Vagina (tissue), 2 donors: ENCODE measurements at regions not wholly inside any gene's neighbourhood (a gene's known extent, or its start where the extent isn't known, plus 50 kb on each side); places are given as distances from the start of the nearest gene placed in this dataset.

Experiments used
- DNase-seq, 2 donors: peaks; one replicate each; pipeline ENCODE4 v3.0.0-alpha.2; 2017; ENCODE audit errors: extremely low spot score in 2 of 2
- H3K27ac ChIP-seq: fragments of 200-600 bp; sonication (generic); one replicate; pipeline ENCODE4 v1.5.1; 2019
- H3K27me3 ChIP-seq: fragments of 200-600 bp; sonication (generic); one replicate; pipeline ENCODE4 v1.5.1; 2019
- H3K36me3 ChIP-seq, 2 donors: fragments of 200-600 bp; sonication (generic); one replicate each; pipeline ENCODE4 v1.5.1; 2017 to 2019
- H3K4me1 ChIP-seq: fragments of 200-600 bp; sonication (generic); one replicate; pipeline ENCODE4 v1.5.1; 2019
- H3K4me3 ChIP-seq, 2 donors: fragments of 200-600 bp; sonication (generic); 1 replicate in 1 of 2; 2 replicates in 1 of 2; pipeline ENCODE4 v1.5.1; 2016 to 2019
- H3K9me3 ChIP-seq: fragments of 200-600 bp; sonication (generic); one replicate; pipeline ENCODE4 v1.5.1; 2019
- CTCF ChIP-seq, 3 experiments: fragments of 450-650 bp in 2 of 3; fragments of 200-600 bp in 1 of 3; sonication (generic) in 1 of 3; IDR thresholded peaks; one replicate each; pipeline ENCODE4 v1.5.1; 2017 to 2019; ENCODE audit warnings: antibody characterized with exemption in 3 of 3, mild to moderate bottlenecking in 2 of 3, moderate library complexity in 2 of 3
- POLR2A ChIP-seq, 2 donors: fragments of 450-650 bp; IDR thresholded peaks; one replicate each; pipeline ENCODE4 v1.6.1; 2017; ENCODE audit warnings: antibody characterized with exemption in 2 of 2, mild to moderate bottlenecking in 2 of 2, moderate library complexity in 2 of 2
- POLR2AphosphoS5 ChIP-seq, 2 donors: sonication (generic); formaldehyde crosslinking; IDR thresholded peaks; one replicate each; pipeline ENCODE4 v1.9.0; 2017; ENCODE audit warnings: antibody characterized with exemption in 2 of 2, mild to moderate bottlenecking in 2 of 2, low read depth in 1 of 2; ENCODE audit not compliant: insufficient read depth in 1 of 2
- intact Hi-C: fragments of 100-400 bp; cut with DNase I; formaldehyde crosslinking; loops from one replicate; pipeline ENCODE4 v1.15.1; 2023

- no peak for TF ChIP-seq CTCF (IDR thresholded peaks at IDR 0.05)
- TF ChIP-seq POLR2AphosphoS5 (IDR thresholded peaks at IDR 0.05; ENCODE audit: insufficient read depth in 1 of 2, low read depth in 1 of 2) = no peak
- TF ChIP-seq POLR2A (IDR thresholded peaks at IDR 0.05) = no peak
- H3K4me1 ChIP-seq = no peaks in the 10 kb centered on the region
These were observed 75.7 kb upstream of the SMIM23 start for GRCh38 chr5:171709930-171710329.

GRCh38 chr5:171710451-171711024 is 75.1 kb upstream of the SMIM23 start:
- Histone ChIP-seq H3K27me3 (no peaks in the 10 kb centered on the region), H3K36me3 (no peaks in the 10 kb centered on the region), H3K27ac (no peak overlapping the region), H3K9me3 (no peaks in the 10 kb centered on the region), H3K4me1 (no peaks in the 10 kb centered on the region), H3K4me3 (no peak overlapping the region)
- DNase-seq = peak in 1 of 2 donors; percentile 65
- intact Hi-C loops = no loop called here
- TF ChIP-seq POLR2A (IDR thresholded peaks at IDR 0.05) = no peak
- no peak for TF ChIP-seq CTCF (IDR thresholded peaks at IDR 0.05)
- TF ChIP-seq POLR2AphosphoS5 (IDR thresholded peaks at IDR 0.05; ENCODE audit: insufficient read depth in 1 of 2, low read depth in 1 of 2) = no peak

More at GRCh38 chr5:171709930-171710329, 75.7 kb upstream of the SMIM23 start:
- Histone ChIP-seq H3K27me3 (no peaks in the 10 kb centered on the region), H3K36me3 (no peaks in the 10 kb centered on the region), H3K27ac (no peak overlapping the region), H3K9me3 (no peaks in the 10 kb centered on the region), H3K4me3 (no peak overlapping the region)
- DNase-seq = peak in 1 of 2 donors; percentile 32
- intact Hi-C loops = no loop called here

GRCh38 chr5:171711571-171711970 is 74.0 kb upstream of the SMIM23 start:
- intact Hi-C loops = no loop called here
- DNase-seq = no peak
- Histone ChIP-seq H3K4me3 (no peak overlapping the region), H3K9me3 (no peaks in the 10 kb centered on the region), H3K4me1 (no peaks in the 10 kb centered on the region), H3K36me3 (no peaks in the 10 kb centered on the region), H3K27me3 (no peaks in the 10 kb centered on the region), H3K27ac (no peak overlapping the region)
- TF ChIP-seq CTCF (IDR thresholded peaks at IDR 0.05) (no peak), POLR2A (IDR thresholded peaks at IDR 0.05) (no peak), POLR2AphosphoS5 (IDR thresholded peaks at IDR 0.05; ENCODE audit: insufficient read depth in 1 of 2, low read depth in 1 of 2) (no peak)

GRCh38 chr5:171712616-171713015 is 73.0 kb upstream of the SMIM23 start:
- TF ChIP-seq POLR2A (IDR thresholded peaks at IDR 0.05) = no peak
- no peak for TF ChIP-seq CTCF (IDR thresholded peaks at IDR 0.05)
- no peak for TF ChIP-seq POLR2AphosphoS5 (IDR thresholded peaks at IDR 0.05; ENCODE audit: insufficient read depth in 1 of 2, low read depth in 1 of 2)
- H3K4me3 ChIP-seq = no peak overlapping the region
- H3K9me3 ChIP-seq = no peaks in the 10 kb centered on the region
- H3K36me3 ChIP-seq = no peaks in the 10 kb centered on the region
- no peak overlapping the region for H3K27ac ChIP-seq
- H3K27me3 ChIP-seq = no peaks in the 10 kb centered on the region
- H3K4me1 ChIP-seq = no peaks in the 10 kb centered on the region
- intact Hi-C loops = no loop called here
- DNase-seq = peak in 1 of 2 donors; percentile 25

GRCh38 chr5:171713152-171713551 is 72.5 kb upstream of the SMIM23 start:
- TF ChIP-seq CTCF (IDR thresholded peaks at IDR 0.05) (no peak), POLR2AphosphoS5 (IDR thresholded peaks at IDR 0.05; ENCODE audit: insufficient read depth in 1 of 2, low read depth in 1 of 2) (no peak), POLR2A (IDR thresholded peaks at IDR 0.05) (no peak)
- Histone ChIP-seq H3K4me3 (no peak overlapping the region), H3K27ac (no peak overlapping the region), H3K36me3 (no peaks in the 10 kb centered on the region), H3K4me1 (no peaks in the 10 kb centered on the region), H3K27me3 (no peaks in the 10 kb centered on the region), H3K9me3 (no peaks in the 10 kb centered on the region)
- intact Hi-C loops = no loop called here
- DNase-seq = no peak
